Cardiac septum (tissue), 1 donor: ENCODE measurements at regions not wholly inside any gene's neighbourhood (a gene's known extent, or its start where the extent isn't known, plus 50 kb on each side); places are given as distances from the start of the nearest gene placed in this dataset.
"Not testable (repeated sequence)": the region's sequence is repeated elsewhere in the genome, so short reads cannot be mapped to it uniquely, and the experiment has no call there.

ENCODE experiments used
- DNase-seq: peaks from one replicate; pipeline ENCODE4 v3.0.0-alpha.2; 2020; ENCODE audit warnings: low spot score
- intact Hi-C: fragments of 100-400 bp; cut with DNase I; formaldehyde crosslinking; loops from one replicate; pipeline ENCODE4 v1.14.0; 2022
- donor health status: DM: no; HTN: no; CAD: no.

- intact Hi-C loops, result no loop called here
- DNase-seq, result no peak
Observed at GRCh38 chr7:96825285-96825684, 115.6 kb upstream of the SEM1 start.

- no peak for DNase-seq
- intact Hi-C loops, result no loop called here
Observed at GRCh38 chr7:96826089-96826488, 116.4 kb upstream of the SEM1 start.

- DNase-seq, result no peak
- intact Hi-C loops, result no loop called here
Observed at GRCh38 chr7:96827701-96828100, 118.1 kb upstream of the SEM1 start.

- intact Hi-C loops, DNase-seq: not testable (repeated sequence)
Observed at GRCh38 chr7:96829121-96829520, 119.5 kb upstream of the SEM1 start.

- DNase-seq, result no peak
- intact Hi-C loops, result no loop called here
Observed at GRCh38 chr7:96831446-96831845, 121.8 kb upstream of the SEM1 start.

GRCh38 chr7:96832092-96832662, 122.5 kb upstream of the SEM1 start:
- no peak for DNase-seq
- intact Hi-C loops, result loop anchor here (1.0 kb wide), 1 partner anchor 10 kb away; no protein-coding TSS in a partner anchor

GRCh38 chr7:96833676-96834453, 124.2 kb upstream of the SEM1 start:
- intact Hi-C loops, result no loop called here

GRCh38 chr7:96836456-96836855, 126.8 kb upstream of the SEM1 start:
- no peak for DNase-seq
- intact Hi-C loops, result no loop called here

More at GRCh38 chr7:96833676-96834453, 124.2 kb upstream of the SEM1 start:
- no peak for DNase-seq

GRCh38 chr7:96837593-96837992, 127.9 kb upstream of the SEM1 start:
- intact Hi-C loops, result no loop called here
- no peak for DNase-seq

GRCh38 chr7:96838481-96838880, 128.8 kb upstream of the SEM1 start:
- no peak for DNase-seq

GRCh38 chr7:96855139-96855538, 145.5 kb upstream of the SEM1 start:
- DNase-seq, result no peak
- intact Hi-C loops, result no loop called here

More at GRCh38 chr7:96838481-96838880, 128.8 kb upstream of the SEM1 start:
- intact Hi-C loops, result no loop called here

GRCh38 chr7:96855691-96856090, 146.0 kb upstream of the SEM1 start:
- intact Hi-C loops, result no loop called here
- DNase-seq, result no peak

- intact Hi-C loops, result no loop called here
- DNase-seq, result no peak
Observed at GRCh38 chr7:96869538-96869937, 135.8 kb upstream of the DLX6 start.

- intact Hi-C loops, result no loop called here
- DNase-seq, result no peak
Observed at GRCh38 chr7:96870185-96870584, 135.2 kb upstream of the DLX6 start.

- intact Hi-C loops, result no loop called here
- no peak for DNase-seq
Observed at GRCh38 chr7:96870934-96871333, 134.4 kb upstream of the DLX6 start.

- intact Hi-C loops, result no loop called here
- no peak for DNase-seq
Observed at GRCh38 chr7:96887426-96887825, 117.9 kb upstream of the DLX6 start.

GRCh38 chr7:96899108-96899507, 106.2 kb upstream of the DLX6 start:
- intact Hi-C loops, result no loop called here
- DNase-seq, result no peak

- no peak for DNase-seq
- intact Hi-C loops, result no loop called here
Observed at GRCh38 chr7:96901822-96902445, 103.4 kb upstream of the DLX6 start.

GRCh38 chr7:96903906-96904305, 101.4 kb upstream of the DLX6 start:
- intact Hi-C loops, result no loop called here
- no peak for DNase-seq

- intact Hi-C loops, result no loop called here
- no peak for DNase-seq
Observed at GRCh38 chr7:96910486-96910885, 94.9 kb upstream of the DLX6 start.

GRCh38 chr7:96915029-96915428, 90.3 kb upstream of the DLX6 start:
- intact Hi-C loops, result no loop called here
- DNase-seq, result no peak
